ENCODE measurements at regions not wholly inside any gene's neighbourhood (a gene's known extent, or its start where the extent isn't known, plus 50 kb on each side); places are given as distances from the start of the nearest gene placed in this dataset.

- H3K4me3 ChIP-seq (IDR thresholded peaks at IDR 0.05; ENCODE audit: insufficient read depth, low read depth, low read length) = no peak overlapping the region
- H2AFZ ChIP-seq (ENCODE audit: low read depth) = no peak overlapping the region
These were observed 264.8 kb upstream of the FSIP2 start for GRCh38 chr2:185473838-185474237.

GRCh38 chr2:185475914-185476313 lies 262.7 kb upstream of the FSIP2 start:
- Histone ChIP-seq H3K4me3 (IDR thresholded peaks at IDR 0.05; ENCODE audit: insufficient read depth, low read depth, low read length) (no peak overlapping the region), H3K36me3 (ENCODE audit: insufficient read depth) (no peaks in the 10 kb centered on the region), H3K4me1 (ENCODE audit: low read depth, poor library complexity, severe bottlenecking) (no peaks in the 10 kb centered on the region), H4K20me1 (ENCODE audit: insufficient read depth) (no peaks in the 10 kb centered on the region), H3K79me2 (ENCODE audit: insufficient read depth, low read depth) (no peaks in the 10 kb centered on the region), H3K27ac (no peak overlapping the region), H3K27me3 (ENCODE audit: insufficient read depth, low read depth) (no peaks in the 10 kb centered on the region), H3K9ac (no peak overlapping the region), H2AFZ (ENCODE audit: low read depth) (no peak overlapping the region), H3K4me2 (no peak overlapping the region)
- no peak for TF ChIP-seq CTCF (conservative IDR thresholded peaks at IDR 0.05; ENCODE audit: low read depth, low read length)

More at GRCh38 chr2:185473838-185474237, 264.8 kb upstream of the FSIP2 start:
- Histone ChIP-seq H3K27ac (no peak overlapping the region), H3K36me3 (ENCODE audit: insufficient read depth) (no peaks in the 10 kb centered on the region), H4K20me1 (ENCODE audit: insufficient read depth) (no peaks in the 10 kb centered on the region), H3K27me3 (ENCODE audit: insufficient read depth, low read depth) (no peaks in the 10 kb centered on the region), H3K79me2 (ENCODE audit: insufficient read depth, low read depth) (no peaks in the 10 kb centered on the region), H3K4me2 (no peak overlapping the region), H3K4me1 (ENCODE audit: low read depth, poor library complexity, severe bottlenecking) (no peaks in the 10 kb centered on the region), H3K9ac (no peak overlapping the region)
- no peak for TF ChIP-seq CTCF (conservative IDR thresholded peaks at IDR 0.05; ENCODE audit: low read depth, low read length)

- no peaks in the 10 kb centered on the region for H3K36me3 ChIP-seq (ENCODE audit: insufficient read depth)
- H3K4me3 ChIP-seq (IDR thresholded peaks at IDR 0.05; ENCODE audit: insufficient read depth, low read depth, low read length) = no peak overlapping the region
- no peak overlapping the region for H3K9ac ChIP-seq
- H3K79me2 ChIP-seq (ENCODE audit: insufficient read depth, low read depth) = no peaks in the 10 kb centered on the region
- no peaks in the 10 kb centered on the region for H3K4me1 ChIP-seq (ENCODE audit: low read depth, poor library complexity, severe bottlenecking)
- no peak overlapping the region for H3K4me2 ChIP-seq
- no peaks in the 10 kb centered on the region for H4K20me1 ChIP-seq (ENCODE audit: insufficient read depth)
- no peak overlapping the region for H3K27ac ChIP-seq
- TF ChIP-seq CTCF (conservative IDR thresholded peaks at IDR 0.05; ENCODE audit: low read depth, low read length) = no peak
- no peak overlapping the region for H2AFZ ChIP-seq (ENCODE audit: low read depth)
- no peaks in the 10 kb centered on the region for H3K27me3 ChIP-seq (ENCODE audit: insufficient read depth, low read depth)
These were observed 261.2 kb upstream of the FSIP2 start for GRCh38 chr2:185477452-185477851.

- no peak for TF ChIP-seq CTCF (conservative IDR thresholded peaks at IDR 0.05; ENCODE audit: low read depth, low read length)
- H3K4me3 ChIP-seq (IDR thresholded peaks at IDR 0.05; ENCODE audit: insufficient read depth, low read depth, low read length) = no peak overlapping the region
- no peaks in the 10 kb centered on the region for H3K36me3 ChIP-seq (ENCODE audit: insufficient read depth)
- no peak overlapping the region for H2AFZ ChIP-seq (ENCODE audit: low read depth)
- no peaks in the 10 kb centered on the region for H3K79me2 ChIP-seq (ENCODE audit: insufficient read depth, low read depth)
- H3K4me1 ChIP-seq (ENCODE audit: low read depth, poor library complexity, severe bottlenecking) = no peaks in the 10 kb centered on the region
- H4K20me1 ChIP-seq (ENCODE audit: insufficient read depth) = no peaks in the 10 kb centered on the region
- H3K27me3 ChIP-seq (ENCODE audit: insufficient read depth, low read depth) = no peaks in the 10 kb centered on the region
- H3K27ac ChIP-seq = no peak overlapping the region
- H3K9ac ChIP-seq = no peak overlapping the region
- H3K4me2 ChIP-seq = no peak overlapping the region
These were observed 254.0 kb upstream of the FSIP2 start for GRCh38 chr2:185484602-185485001.

Measured in KMS-11 (cell line).